ENCODE measurements at regions not wholly inside any gene's neighbourhood (a gene's known extent, or its start where the extent isn't known, plus 50 kb on each side); places are given as distances from the start of the nearest gene placed in this dataset.
A peak's percentile ranks its signal among the peaks of the same experiment; 100 is the strongest.

- Histone ChIP-seq H3K36me3 (no peaks in the 10 kb centered on the region), H3K4me3 (no peak overlapping the region), H3K27me3 (no peaks in the 10 kb centered on the region), H3K9me3 (no peaks in the 10 kb centered on the region), H3K4me2 (no peak overlapping the region), H3K4me1 (peaks cover 31% of the 10 kb centered on the region), H3K27ac (no peak overlapping the region), H4K20me1 (peaks cover 35% of the 10 kb centered on the region; the same call in 1 of the 2 replicates), H3K9ac (no peak overlapping the region)
- TF ChIP-seq Cebpa-rat (IDR thresholded peaks at IDR 0.05), result no peak
Observed at GRCh38 chr12:107465625-107466024, 220.0 kb upstream of the PWP1 start.

- Histone ChIP-seq H3K4me3 (no peak overlapping the region), H3K36me3 (no peaks in the 10 kb centered on the region), H3K27me3 (no peaks in the 10 kb centered on the region), H3K27ac (no peak overlapping the region), H3K9ac (no peak overlapping the region), H3K4me2 (0 out of 2 replicates have a peak overlapping the region, but pooled peaks have one; percentile 2), H4K20me1 (peaks cover 37% of the 10 kb centered on the region; the same call in 1 of the 2 replicates), H3K9me3 (no peaks in the 10 kb centered on the region), H3K4me1 (peaks cover 15% of the 10 kb centered on the region; the same call in 1 of the 2 replicates)
- TF ChIP-seq Cebpa-rat (IDR thresholded peaks at IDR 0.05), result no peak
Observed at GRCh38 chr12:107467716-107468115, 217.9 kb upstream of the PWP1 start.

- no peak overlapping the region for H3K4me3 ChIP-seq
- H4K20me1 ChIP-seq, result peaks cover 42% of the 10 kb centered on the region; the same call in 1 of the 2 replicates
Observed at GRCh38 chr12:107468182-107468581, 217.4 kb upstream of the PWP1 start.

DNA sequence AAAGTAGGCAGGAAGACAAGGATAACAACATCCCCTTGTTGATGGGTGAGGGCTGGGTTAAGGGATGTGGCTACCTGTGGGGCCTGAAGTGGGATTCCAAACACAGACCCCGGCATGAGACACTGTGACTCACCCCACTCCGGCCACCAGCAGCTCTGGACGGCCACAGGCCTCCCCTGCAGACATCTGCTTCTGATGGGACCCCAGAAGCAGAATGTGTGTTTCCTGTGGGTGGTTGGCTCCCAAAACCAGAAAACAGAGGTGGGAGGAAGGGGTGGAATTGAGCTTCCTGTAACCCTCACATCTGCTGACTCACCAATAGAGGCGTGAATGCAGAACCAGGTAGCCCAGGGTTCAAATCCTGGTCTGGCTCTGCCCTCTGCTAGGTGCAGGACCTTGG, 216.6 kb upstream of the PWP1 start:
- H3K9me3 ChIP-seq, result no peaks in the 10 kb centered on the region
- no peak overlapping the region for H3K9ac ChIP-seq
- H3K4me1 ChIP-seq, result peaks cover 15% of the 10 kb centered on the region; the same call in 1 of the 2 replicates
- no peaks in the 10 kb centered on the region for H3K36me3 ChIP-seq
- no peaks in the 10 kb centered on the region for H3K27me3 ChIP-seq
- peaks cover 42% of the 10 kb centered on the region; the same call in 1 of the 2 replicates for H4K20me1 ChIP-seq
- no peak overlapping the region for H3K27ac ChIP-seq
- no peak overlapping the region for H3K4me2 ChIP-seq
- H3K4me3 ChIP-seq, result no peak overlapping the region
- TF ChIP-seq Cebpa-rat (IDR thresholded peaks at IDR 0.05), result no peak

More at GRCh38 chr12:107468182-107468581, 217.4 kb upstream of the PWP1 start:
- H3K27ac ChIP-seq, result no peak overlapping the region
- no peaks in the 10 kb centered on the region for H3K36me3 ChIP-seq
- no peak overlapping the region for H3K9ac ChIP-seq
- no peaks in the 10 kb centered on the region for H3K9me3 ChIP-seq
- peaks cover 15% of the 10 kb centered on the region; the same call in 1 of the 2 replicates for H3K4me1 ChIP-seq
- TF ChIP-seq Cebpa-rat (IDR thresholded peaks at IDR 0.05), result no peak
- no peak overlapping the region for H3K4me2 ChIP-seq
- no peaks in the 10 kb centered on the region for H3K27me3 ChIP-seq

GRCh38 chr12:107470645-107471044, 215.0 kb upstream of the PWP1 start:
- Histone ChIP-seq H3K27ac (no peak overlapping the region), H3K4me3 (no peak overlapping the region), H3K27me3 (no peaks in the 10 kb centered on the region), H4K20me1 (peaks cover 41% of the 10 kb centered on the region; the same call in 1 of the 2 replicates), H3K36me3 (no peaks in the 10 kb centered on the region), H3K4me1 (peaks cover 19% of the 10 kb centered on the region), H3K9me3 (no peaks in the 10 kb centered on the region), H3K4me2 (no peak overlapping the region), H3K9ac (no peak overlapping the region)
- no peak for TF ChIP-seq Cebpa-rat (IDR thresholded peaks at IDR 0.05)

DNA sequence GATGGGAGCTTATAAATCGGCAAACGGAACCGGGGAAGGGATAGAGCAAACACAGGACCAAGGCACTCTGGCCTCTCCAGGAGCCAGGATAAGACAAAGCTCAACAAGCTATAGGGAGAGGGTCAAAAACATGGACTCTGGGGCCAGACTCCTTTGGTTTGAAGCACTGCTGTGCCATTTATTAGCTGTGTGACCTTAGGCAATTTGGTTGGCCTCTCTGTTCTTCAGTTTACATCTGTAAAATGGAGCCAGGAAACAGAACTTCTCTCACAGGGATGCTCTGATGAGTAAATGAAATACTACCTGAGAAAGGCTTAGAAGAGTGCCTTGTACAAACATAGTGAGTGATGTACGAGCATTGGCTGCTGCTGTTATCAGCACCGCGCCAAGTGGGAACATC, 213.3 kb upstream of the PWP1 start:
- Histone ChIP-seq H3K4me2 (no peak overlapping the region), H3K9ac (no peak overlapping the region), H3K27ac (no peak overlapping the region), H3K27me3 (no peaks in the 10 kb centered on the region), H3K4me1 (peaks cover 22% of the 10 kb centered on the region), H3K4me3 (no peak overlapping the region), H3K9me3 (no peaks in the 10 kb centered on the region), H4K20me1 (peaks cover 34% of the 10 kb centered on the region; the same call in 1 of the 2 replicates), H3K36me3 (no peaks in the 10 kb centered on the region)
- no peak for TF ChIP-seq Cebpa-rat (IDR thresholded peaks at IDR 0.05)

DNA sequence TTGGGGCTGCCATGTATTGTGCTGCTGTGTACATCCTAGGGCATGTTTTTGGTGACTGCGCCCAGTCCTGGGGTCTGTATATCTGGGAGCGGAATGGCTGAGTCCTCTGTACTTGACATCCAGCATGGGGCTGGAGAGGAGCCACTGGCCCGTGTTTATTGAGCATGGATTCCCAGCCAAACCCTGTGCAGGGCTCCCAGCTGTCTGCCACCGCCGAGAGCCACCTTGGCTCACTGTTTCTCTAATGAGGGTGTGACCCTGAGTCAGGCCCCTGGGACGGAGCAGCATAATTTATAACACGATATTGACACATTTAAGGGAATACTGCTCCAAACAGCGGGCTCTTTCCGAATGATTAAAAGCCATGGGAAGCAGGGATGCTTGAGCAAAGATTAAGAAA, 211.5 kb upstream of the PWP1 start:
- H3K9me3 ChIP-seq, result no peaks in the 10 kb centered on the region
- peaks cover 11% of the 10 kb centered on the region for H3K4me1 ChIP-seq
- peaks cover 25% of the 10 kb centered on the region; the same call in 1 of the 2 replicates for H4K20me1 ChIP-seq
- TF ChIP-seq Cebpa-rat (IDR thresholded peaks at IDR 0.05), result no peak
- H3K27me3 ChIP-seq, result no peaks in the 10 kb centered on the region
- no peaks in the 10 kb centered on the region for H3K36me3 ChIP-seq
- no peak overlapping the region for H3K4me3 ChIP-seq
- no peak overlapping the region for H3K9ac ChIP-seq
- H3K4me2 ChIP-seq, result no peak overlapping the region
- H3K27ac ChIP-seq, result no peak overlapping the region

DNA sequence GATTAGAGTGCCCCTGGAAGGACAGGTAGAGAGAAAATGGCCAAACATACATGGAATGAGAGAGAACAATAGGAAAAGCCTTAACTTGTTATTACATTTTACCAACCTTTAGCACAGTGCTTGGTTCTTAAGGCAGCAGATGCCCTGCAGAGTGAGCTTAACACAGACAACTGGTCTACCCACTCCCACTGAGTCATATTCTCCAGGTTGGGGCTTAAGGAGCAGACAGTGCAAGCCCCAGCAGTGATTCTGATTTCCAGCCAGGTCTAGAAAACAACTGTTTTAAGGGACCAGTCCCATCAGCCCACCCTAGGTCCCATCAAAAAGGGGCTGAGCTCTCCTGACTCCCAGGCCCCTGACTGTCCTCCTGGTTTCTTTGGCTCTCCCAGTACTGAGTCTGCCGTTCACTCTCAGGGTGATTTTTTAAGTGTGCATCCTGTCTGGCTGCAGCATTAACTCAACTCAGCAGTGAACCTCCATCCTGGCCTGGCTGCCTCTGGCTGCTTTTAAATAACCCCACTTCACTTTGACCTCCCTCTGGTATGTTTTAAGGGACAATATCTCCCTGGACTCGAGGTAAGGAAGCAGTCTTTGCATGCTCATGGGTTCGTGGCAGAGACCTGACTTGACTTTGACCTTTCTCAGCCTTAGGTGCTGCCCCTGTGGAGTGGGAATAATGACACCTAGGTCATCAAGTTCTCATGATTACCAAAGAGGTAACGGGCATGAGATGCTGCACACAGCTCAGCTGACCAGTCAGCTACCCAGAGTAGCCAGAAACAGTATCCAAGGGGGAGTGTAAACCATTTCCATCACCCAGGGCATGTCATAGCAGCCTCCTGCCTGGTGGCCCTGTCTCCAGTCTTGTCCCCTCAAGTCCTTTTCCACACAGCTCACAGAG, 210.7 kb upstream of the PWP1 start:
- no peak overlapping the region for H3K4me3 ChIP-seq
- no peaks in the 10 kb centered on the region for H3K9me3 ChIP-seq
- peak overlapping the region; percentile 48; the same call in 1 of the 2 replicates for H3K4me2 ChIP-seq
- H4K20me1 ChIP-seq, result peaks cover 25% of the 10 kb centered on the region; the same call in 1 of the 2 replicates
- H3K27me3 ChIP-seq, result no peaks in the 10 kb centered on the region
- no peak overlapping the region for H3K9ac ChIP-seq
- no peak overlapping the region for H3K27ac ChIP-seq
- no peaks in the 10 kb centered on the region for H3K36me3 ChIP-seq
- H3K4me1 ChIP-seq, result peaks cover 9% of the 10 kb centered on the region
- no peak for TF ChIP-seq Cebpa-rat (IDR thresholded peaks at IDR 0.05)

DNA sequence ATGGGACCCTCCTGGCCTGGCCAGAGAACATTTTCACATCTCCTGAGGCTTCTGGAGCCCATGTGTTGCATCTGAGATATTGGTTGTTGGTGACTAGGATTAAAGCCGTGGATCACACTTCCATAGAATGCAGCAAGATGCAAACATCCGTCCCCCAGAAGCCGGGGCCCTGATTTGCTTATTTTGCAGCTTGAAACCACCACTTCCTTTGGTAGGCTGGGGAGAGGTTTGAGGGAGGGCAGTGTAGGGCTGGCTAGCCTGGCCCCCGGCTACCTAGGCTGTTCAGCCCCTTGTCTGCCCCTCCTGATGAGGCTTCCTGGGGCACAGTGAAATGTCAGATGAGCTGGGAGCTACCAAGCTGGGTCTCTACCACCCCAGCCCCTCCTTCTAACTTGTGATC, 209.7 kb upstream of the PWP1 start:
- H3K4me2 ChIP-seq, result peak overlapping the region; percentile 48
- H3K9ac ChIP-seq, result no peak overlapping the region
- no peaks in the 10 kb centered on the region for H3K9me3 ChIP-seq
- H3K27me3 ChIP-seq, result no peaks in the 10 kb centered on the region
- no peak for TF ChIP-seq Cebpa-rat (IDR thresholded peaks at IDR 0.05)
- peaks cover 13% of the 10 kb centered on the region for H3K4me1 ChIP-seq
- H3K27ac ChIP-seq, result no peak overlapping the region
- H3K4me3 ChIP-seq, result no peak overlapping the region
- no peaks in the 10 kb centered on the region for H3K36me3 ChIP-seq
- H4K20me1 ChIP-seq, result peaks cover 25% of the 10 kb centered on the region; the same call in 1 of the 2 replicates

- no peaks in the 10 kb centered on the region for H3K9me3 ChIP-seq
- peaks cover 13% of the 10 kb centered on the region for H3K4me1 ChIP-seq
- H3K4me3 ChIP-seq, result no peak overlapping the region
- no peak overlapping the region for H3K4me2 ChIP-seq
- H3K9ac ChIP-seq, result no peak overlapping the region
- H3K27ac ChIP-seq, result no peak overlapping the region
- no peaks in the 10 kb centered on the region for H3K36me3 ChIP-seq
- H4K20me1 ChIP-seq, result peaks cover 30% of the 10 kb centered on the region; the same call in 1 of the 2 replicates
- no peaks in the 10 kb centered on the region for H3K27me3 ChIP-seq
- no peak for TF ChIP-seq Cebpa-rat (IDR thresholded peaks at IDR 0.05)
Observed at GRCh38 chr12:107477018-107477417, 208.6 kb upstream of the PWP1 start.
